HCT116 (cell line): ENCODE measurements at regions not wholly inside any gene's neighbourhood (a gene's known extent, or its start where the extent isn't known, plus 50 kb on each side); places are given as distances from the start of the nearest gene placed in this dataset.

Experiments
- POLR2A ChIP-seq: IDR thresholded peaks from 2 replicates; pipeline ENCODE4 v1.7.0; 2011; ENCODE audit warnings: borderline replicate concordance; ENCODE audit not compliant: insufficient read depth, insufficient read length; ENCODE audit errors: extremely low read depth
- RAD21 ChIP-seq: IDR thresholded peaks from 2 replicates; pipeline ENCODE4 v1.6.1; 2012; ENCODE audit warnings: low read depth, mild to moderate bottlenecking
- TF ChIP-seq, protein P1 (sequence below), 3 experiments: fragments of 200-600 bp in 1 of 3; sonication (generic) in 1 of 3; IDR thresholded peaks in 2 of 3; conservative IDR thresholded peaks in 1 of 3; 2 replicates each; pipeline ENCODE4 v1.5.1; 2012 to 2017; ENCODE audit warnings: low read depth in 2 of 3, low read length in 2 of 3, antibody characterized with exemption in 1 of 3, borderline replicate concordance in 1 of 3, control low read depth in 1 of 3, mild to moderate bottlenecking in 1 of 3, mixed read lengths in 1 of 3, mixed run types in 1 of 3, moderate library complexity in 1 of 3; ENCODE audit not compliant: insufficient read depth in 1 of 3

DNA sequence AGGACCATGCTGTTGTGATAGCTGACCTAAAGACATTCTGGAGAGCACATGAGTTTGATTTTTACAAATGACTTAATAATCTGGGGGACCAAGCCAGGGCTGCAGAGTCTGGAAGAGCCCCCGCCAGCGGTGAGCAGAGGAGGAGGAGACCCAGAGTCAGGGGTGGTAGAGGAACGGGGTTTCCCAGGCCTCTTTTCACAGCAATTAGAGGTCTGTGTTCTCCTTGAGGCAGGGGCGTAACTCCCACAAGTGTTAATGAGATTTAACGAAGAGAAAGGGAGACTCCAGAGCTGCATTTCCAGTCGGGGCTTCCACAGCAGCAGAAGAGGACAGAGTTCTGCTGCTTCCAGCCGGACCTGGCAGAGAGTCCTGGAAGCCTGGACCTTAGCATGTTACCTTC is 137.9 kb upstream of the SLC24A2 start:
- no peak for TF ChIP-seq RAD21
- TF ChIP-seq, protein P1, sequence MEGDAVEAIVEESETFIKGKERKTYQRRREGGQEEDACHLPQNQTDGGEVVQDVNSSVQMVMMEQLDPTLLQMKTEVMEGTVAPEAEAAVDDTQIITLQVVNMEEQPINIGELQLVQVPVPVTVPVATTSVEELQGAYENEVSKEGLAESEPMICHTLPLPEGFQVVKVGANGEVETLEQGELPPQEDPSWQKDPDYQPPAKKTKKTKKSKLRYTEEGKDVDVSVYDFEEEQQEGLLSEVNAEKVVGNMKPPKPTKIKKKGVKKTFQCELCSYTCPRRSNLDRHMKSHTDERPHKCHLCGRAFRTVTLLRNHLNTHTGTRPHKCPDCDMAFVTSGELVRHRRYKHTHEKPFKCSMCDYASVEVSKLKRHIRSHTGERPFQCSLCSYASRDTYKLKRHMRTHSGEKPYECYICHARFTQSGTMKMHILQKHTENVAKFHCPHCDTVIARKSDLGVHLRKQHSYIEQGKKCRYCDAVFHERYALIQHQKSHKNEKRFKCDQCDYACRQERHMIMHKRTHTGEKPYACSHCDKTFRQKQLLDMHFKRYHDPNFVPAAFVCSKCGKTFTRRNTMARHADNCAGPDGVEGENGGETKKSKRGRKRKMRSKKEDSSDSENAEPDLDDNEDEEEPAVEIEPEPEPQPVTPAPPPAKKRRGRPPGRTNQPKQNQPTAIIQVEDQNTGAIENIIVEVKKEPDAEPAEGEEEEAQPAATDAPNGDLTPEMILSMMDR (IDR thresholded peaks at IDR 0.05 in 2 of 3, conservative IDR thresholded peaks at IDR 0.05 in 1 of 3; ENCODE audit: borderline replicate concordance in 1 of 3, insufficient read depth in 1 of 3, low read depth in 2 of 3, low read length in 2 of 3) = no peak
- TF ChIP-seq POLR2A = no peak
